ENCODE measurements at regions not wholly inside any gene's neighbourhood (a gene's known extent, or its start where the extent isn't known, plus 50 kb on each side); places are given as distances from the start of the nearest gene placed in this dataset.

DNA sequence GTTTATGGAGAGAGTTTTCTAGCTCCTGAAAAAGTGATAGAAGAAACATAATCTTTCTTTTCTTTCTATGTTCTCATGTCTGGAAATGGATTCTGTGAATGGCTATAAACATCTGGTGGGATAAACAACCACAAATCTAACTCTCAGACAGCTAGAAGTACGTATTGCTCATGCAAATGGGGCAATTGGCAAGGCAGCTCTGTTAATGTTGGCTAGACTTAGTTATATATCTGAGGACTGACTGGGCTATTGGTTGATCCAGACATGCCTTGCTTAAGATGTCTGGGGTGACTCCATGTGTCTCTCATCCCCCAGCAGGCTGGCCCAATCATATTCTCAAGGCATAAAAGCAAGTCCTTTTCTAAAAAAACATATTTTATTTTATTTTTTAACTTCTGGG is 939.2 kb upstream of the NRXN1 start:
- no peak overlapping the region for H3K27ac ChIP-seq
- DNase-seq: no peak
- no peaks in the 10 kb centered on the region for H3K4me1 ChIP-seq
- no peaks in the 10 kb centered on the region for H3K9me3 ChIP-seq
- H3K27me3 ChIP-seq: no peaks in the 10 kb centered on the region
- WGBS (ENCODE audit: insufficient coverage, low coverage, low lambda C conversion rate, missing lambda C conversion rate): 50% methylated on average over 1 of the region's 1 CpG
- intact Hi-C loops (cut with DNase I): no loop called here
- TF ChIP-seq, protein P1, sequence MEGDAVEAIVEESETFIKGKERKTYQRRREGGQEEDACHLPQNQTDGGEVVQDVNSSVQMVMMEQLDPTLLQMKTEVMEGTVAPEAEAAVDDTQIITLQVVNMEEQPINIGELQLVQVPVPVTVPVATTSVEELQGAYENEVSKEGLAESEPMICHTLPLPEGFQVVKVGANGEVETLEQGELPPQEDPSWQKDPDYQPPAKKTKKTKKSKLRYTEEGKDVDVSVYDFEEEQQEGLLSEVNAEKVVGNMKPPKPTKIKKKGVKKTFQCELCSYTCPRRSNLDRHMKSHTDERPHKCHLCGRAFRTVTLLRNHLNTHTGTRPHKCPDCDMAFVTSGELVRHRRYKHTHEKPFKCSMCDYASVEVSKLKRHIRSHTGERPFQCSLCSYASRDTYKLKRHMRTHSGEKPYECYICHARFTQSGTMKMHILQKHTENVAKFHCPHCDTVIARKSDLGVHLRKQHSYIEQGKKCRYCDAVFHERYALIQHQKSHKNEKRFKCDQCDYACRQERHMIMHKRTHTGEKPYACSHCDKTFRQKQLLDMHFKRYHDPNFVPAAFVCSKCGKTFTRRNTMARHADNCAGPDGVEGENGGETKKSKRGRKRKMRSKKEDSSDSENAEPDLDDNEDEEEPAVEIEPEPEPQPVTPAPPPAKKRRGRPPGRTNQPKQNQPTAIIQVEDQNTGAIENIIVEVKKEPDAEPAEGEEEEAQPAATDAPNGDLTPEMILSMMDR (IDR thresholded peaks at IDR 0.05): no peak
- TF ChIP-seq POLR2A (IDR thresholded peaks at IDR 0.05): no peak
- H3K36me3 ChIP-seq: no peaks in the 10 kb centered on the region
- no peak for ATAC-seq
- no peak overlapping the region for H3K4me3 ChIP-seq

DNA sequence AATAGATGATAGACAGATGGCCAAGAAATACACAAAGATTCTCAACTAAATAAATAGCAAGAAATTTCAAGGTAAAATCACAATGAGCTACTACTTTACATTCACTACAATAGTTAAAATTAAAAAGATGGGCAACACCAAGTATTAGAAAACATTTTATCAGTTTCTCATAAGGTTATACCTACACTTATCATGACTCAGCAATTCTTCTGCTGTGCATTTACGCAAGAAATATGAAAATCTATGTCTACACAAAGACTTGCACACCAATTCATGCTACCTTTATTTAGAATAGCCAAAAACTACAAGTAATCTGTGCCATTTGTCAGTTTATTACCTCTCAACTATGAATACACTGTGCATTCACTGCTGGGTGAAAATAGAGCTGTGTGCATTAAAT is 937.4 kb upstream of the NRXN1 start:
- Histone ChIP-seq H3K4me1 (no peaks in the 10 kb centered on the region), H3K27me3 (no peaks in the 10 kb centered on the region), H3K9me3 (no peaks in the 10 kb centered on the region), H3K36me3 (no peaks in the 10 kb centered on the region), H3K4me3 (no peak overlapping the region), H3K27ac (no peak overlapping the region)
- intact Hi-C loops (cut with DNase I): no loop called here
- DNase-seq (no peak), ATAC-seq (no peak)
- 15% methylated on average over 1 of the region's 1 CpG for WGBS (ENCODE audit: insufficient coverage, low coverage, low lambda C conversion rate, missing lambda C conversion rate)
- TF ChIP-seq POLR2A (IDR thresholded peaks at IDR 0.05): no peak
- TF ChIP-seq, protein P1 (IDR thresholded peaks at IDR 0.05): no peak

DNA sequence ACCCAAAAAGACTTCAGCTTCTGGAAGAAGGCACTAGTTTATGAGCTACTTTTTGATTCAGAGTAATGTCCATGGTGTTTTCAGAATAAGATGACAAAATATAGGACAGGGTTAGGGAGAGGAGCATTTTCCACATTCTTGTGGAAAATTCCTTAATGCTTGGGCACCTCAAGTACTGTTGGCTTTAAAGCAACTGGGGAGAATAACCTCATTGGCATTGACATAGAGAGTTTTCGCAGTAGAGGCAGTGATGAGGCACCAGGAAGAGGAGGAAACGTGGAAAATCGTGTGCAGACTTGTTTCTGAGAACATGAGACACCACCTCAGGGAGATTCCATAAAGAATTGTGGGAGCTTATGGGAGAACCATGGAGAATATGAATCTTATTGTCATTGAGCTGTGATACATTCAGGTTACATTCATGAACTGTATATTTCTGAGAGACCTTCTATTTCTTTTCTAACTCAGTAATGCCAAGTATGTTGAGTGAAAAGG is 929.0 kb upstream of the NRXN1 start:
- TF ChIP-seq POLR2A (IDR thresholded peaks at IDR 0.05): no peak
- TF ChIP-seq, protein P1 (IDR thresholded peaks at IDR 0.05): no peak
- no peak for DNase-seq
- intact Hi-C loops (cut with DNase I): no loop called here

DNA sequence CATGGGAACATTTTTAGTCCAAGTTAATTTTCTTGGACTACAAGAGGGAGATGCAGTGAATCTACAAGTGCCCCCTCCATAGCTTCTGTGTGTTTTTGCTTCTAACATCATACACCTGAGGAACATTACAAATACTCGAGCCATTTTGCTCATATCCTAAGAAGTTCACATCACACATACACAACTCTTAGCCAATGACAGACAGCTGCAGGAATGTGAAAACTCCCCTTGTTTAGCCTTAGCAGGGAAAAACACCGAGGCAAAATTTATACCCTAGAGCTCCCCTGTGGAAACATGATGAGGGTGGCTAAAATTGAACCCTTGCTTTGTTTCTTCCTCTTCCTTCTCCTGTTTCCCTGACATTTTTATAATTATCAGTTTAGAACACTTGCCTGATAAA is 928.3 kb upstream of the NRXN1 start:
- DNase-seq (no peak), ATAC-seq (no peak)
- no peak overlapping the region for H3K27ac ChIP-seq
- H3K27me3 ChIP-seq: no peaks in the 10 kb centered on the region
- H3K36me3 ChIP-seq: no peaks in the 10 kb centered on the region
- WGBS (ENCODE audit: insufficient coverage, low coverage, low lambda C conversion rate, missing lambda C conversion rate): 25% methylated on average over 2 of the region's 2 CpGs
- no peak overlapping the region for H3K4me3 ChIP-seq
- no peaks in the 10 kb centered on the region for H3K9me3 ChIP-seq
- H3K4me1 ChIP-seq: no peaks in the 10 kb centered on the region
- intact Hi-C loops (cut with DNase I): no loop called here
- TF ChIP-seq, protein P1 (IDR thresholded peaks at IDR 0.05): no peak

More for the DNA sequence above, 929.0 kb upstream of the NRXN1 start:
- ATAC-seq: no peak
- Histone ChIP-seq H3K9me3 (no peaks in the 10 kb centered on the region), H3K27me3 (no peaks in the 10 kb centered on the region), H3K4me3 (no peak overlapping the region), H3K4me1 (no peaks in the 10 kb centered on the region), H3K27ac (no peak overlapping the region), H3K36me3 (no peaks in the 10 kb centered on the region)
- WGBS (ENCODE audit: insufficient coverage, low coverage, low lambda C conversion rate, missing lambda C conversion rate): 26% methylated on average over 3 of the region's 3 CpGs

DNA sequence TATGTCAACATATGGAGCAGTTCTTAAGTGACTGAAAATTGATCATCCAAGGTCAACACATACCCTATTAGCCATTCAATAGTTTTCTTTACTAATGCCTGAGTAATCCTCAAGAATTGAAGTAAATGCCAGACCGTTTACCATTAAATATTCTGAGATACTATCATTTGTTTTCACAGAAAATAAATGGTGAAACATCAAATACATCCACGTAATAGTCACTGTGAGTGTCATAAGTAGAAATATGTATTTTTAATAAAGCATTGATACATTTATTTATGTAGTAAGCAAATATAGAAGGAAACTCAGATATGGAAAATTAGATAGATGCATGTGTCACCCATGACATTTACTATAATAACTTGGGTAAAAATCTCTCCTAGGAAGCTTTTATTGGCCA is 927.8 kb upstream of the NRXN1 start:
- H3K9me3 ChIP-seq: no peaks in the 10 kb centered on the region
- no peaks in the 10 kb centered on the region for H3K27me3 ChIP-seq
- no peaks in the 10 kb centered on the region for H3K36me3 ChIP-seq
- no peak overlapping the region for H3K27ac ChIP-seq
- no peak for ATAC-seq
- no peak overlapping the region for H3K4me3 ChIP-seq
- 32% methylated on average over 2 of the region's 2 CpGs for WGBS (ENCODE audit: insufficient coverage, low coverage, low lambda C conversion rate, missing lambda C conversion rate)
- TF ChIP-seq POLR2A (IDR thresholded peaks at IDR 0.05): no peak
- TF ChIP-seq, protein P1 (IDR thresholded peaks at IDR 0.05): no peak
- DNase-seq: no peak
- intact Hi-C loops (cut with DNase I): no loop called here
- H3K4me1 ChIP-seq: no peaks in the 10 kb centered on the region

Data from right lobe of liver (tissue), 6 donors.